Sciatic nerve (tissue), 2 donors: ENCODE measurements at regions not wholly inside any gene's neighbourhood (a gene's known extent, or its start where the extent isn't known, plus 50 kb on each side); places are given as distances from the start of the nearest gene placed in this dataset.
"Not testable (repeated sequence)": the region's sequence is repeated elsewhere in the genome, so short reads cannot be mapped to it uniquely, and the experiment has no call there.

ENCODE experiments used
- ATAC-seq: fragments of 200-7000 bp; cut with Tn5 transposase; one replicate; pipeline ENCODE4 v1.9.1; 2020; ENCODE audit warnings: mild to moderate bottlenecking, moderate library complexity
- DNase-seq: peaks from one replicate; pipeline ENCODE4 v3.0.0-alpha.2; 2020; ENCODE audit warnings: low spot score
- intact Hi-C: fragments of 100-400 bp; cut with DNase I; formaldehyde crosslinking; loops from one replicate; pipeline ENCODE4 v1.14.2; 2022
- donor health status: DM: no; HTN: no; CAD: no.
- donor health status: DM: no; HTN: no; CAD: no.

- DNase-seq, intact Hi-C loops, ATAC-seq: not testable (repeated sequence)
Observed at GRCh38 chr21:10395963-10396362, 125.4 kb upstream of the TPTE start.

- intact Hi-C loops, DNase-seq: not testable (repeated sequence)
- peak; percentile 15 for ATAC-seq
Observed at GRCh38 chr21:10397495-10397915, 123.9 kb upstream of the TPTE start.

DNA sequence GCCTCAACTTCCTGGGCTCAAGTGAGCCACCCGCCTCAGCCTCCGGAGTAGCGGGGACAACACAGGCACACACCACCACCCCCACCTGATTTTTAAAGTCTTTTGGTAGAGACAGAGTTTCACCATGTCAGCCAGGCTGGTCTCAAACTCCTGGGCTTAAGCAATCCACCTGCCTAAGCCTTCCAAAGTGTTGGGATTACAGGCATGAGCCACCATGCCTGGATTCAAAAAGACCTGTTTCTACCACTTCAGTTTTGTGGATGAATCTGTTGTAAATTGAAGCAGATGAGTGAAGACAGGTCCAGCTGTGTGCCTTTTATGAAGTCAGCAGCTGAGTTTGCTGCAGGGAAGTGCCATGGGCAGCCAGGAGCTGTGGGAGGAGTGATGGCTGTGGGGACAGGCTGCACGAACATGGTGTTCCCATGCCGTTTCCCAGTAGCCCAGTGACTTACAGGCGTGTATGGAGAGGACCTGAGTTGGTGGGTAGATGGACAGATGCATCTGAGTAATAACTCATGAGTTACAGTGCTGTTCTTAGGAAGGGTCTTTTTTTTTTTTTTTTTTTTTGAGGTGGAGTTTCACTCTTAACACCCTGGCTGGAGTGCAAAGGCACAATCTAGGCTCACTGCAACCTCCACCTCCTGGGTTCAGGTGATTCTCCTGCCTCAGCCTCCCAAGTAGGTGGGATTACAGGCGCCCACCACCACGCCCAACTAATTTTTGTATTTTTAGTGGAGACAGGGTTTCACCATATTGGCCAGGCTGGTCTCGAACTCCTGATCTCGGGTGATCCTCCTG, 122.5 kb upstream of the TPTE start:
- intact Hi-C loops, DNase-seq, ATAC-seq: not testable (repeated sequence)

- peak; percentile 18 for ATAC-seq
- intact Hi-C loops, result loop anchor here (10.0 kb wide), 1 partner anchor 114 kb away; no protein-coding TSS in a partner anchor
- not testable (repeated sequence) for DNase-seq
Observed at GRCh38 chr21:10400622-10401361, 120.6 kb upstream of the TPTE start.

DNA sequence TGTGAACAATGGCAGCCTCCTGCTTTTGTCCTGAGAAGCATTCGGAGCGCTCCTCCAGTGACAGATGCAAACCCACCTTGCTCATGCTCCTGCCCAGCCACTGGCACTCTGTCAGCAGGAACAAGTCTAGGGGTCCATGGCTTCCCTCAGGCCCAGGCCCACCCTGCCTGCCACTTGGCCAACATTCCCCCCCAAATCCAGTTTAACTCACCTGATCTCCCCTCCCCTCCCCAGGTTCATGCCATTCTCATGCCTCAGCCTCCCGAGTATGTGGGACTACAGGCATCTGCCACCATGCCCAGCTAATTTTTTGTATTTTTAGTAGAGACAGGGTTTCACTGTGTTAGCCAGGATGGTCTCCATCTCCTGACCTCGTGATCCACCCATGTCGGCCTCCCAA, 118.9 kb upstream of the TPTE start:
- DNase-seq, result not testable (repeated sequence)
- intact Hi-C loops, result loop anchor here (10.0 kb wide), 1 partner anchor 112 kb away; no protein-coding TSS in a partner anchor
- peak; percentile 11 for ATAC-seq

DNA sequence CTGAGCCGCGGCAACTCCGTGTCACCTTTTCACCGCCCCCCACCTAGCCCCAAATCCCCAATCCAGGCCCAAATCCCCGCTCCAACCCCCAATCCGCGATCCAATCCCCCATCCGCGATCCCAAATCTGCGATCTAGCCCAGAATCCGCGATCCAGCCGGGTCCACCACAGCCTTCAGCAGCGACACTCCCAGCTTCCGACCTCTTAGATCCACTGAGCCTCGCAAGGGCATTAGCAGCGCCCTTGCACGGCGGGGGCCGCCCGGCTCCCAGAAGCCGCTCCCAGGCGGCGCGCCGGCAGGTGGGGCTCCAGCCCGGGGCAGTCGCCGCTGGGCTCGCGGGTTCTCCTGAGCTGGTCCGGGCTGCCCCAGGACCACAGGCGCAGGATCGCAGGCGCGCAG, 116.1 kb upstream of the TPTE start:
- intact Hi-C loops, result loop anchor here (10.0 kb wide), 1 partner anchor 109 kb away; no protein-coding TSS in a partner anchor
- not testable (repeated sequence) for ATAC-seq, DNase-seq

DNA sequence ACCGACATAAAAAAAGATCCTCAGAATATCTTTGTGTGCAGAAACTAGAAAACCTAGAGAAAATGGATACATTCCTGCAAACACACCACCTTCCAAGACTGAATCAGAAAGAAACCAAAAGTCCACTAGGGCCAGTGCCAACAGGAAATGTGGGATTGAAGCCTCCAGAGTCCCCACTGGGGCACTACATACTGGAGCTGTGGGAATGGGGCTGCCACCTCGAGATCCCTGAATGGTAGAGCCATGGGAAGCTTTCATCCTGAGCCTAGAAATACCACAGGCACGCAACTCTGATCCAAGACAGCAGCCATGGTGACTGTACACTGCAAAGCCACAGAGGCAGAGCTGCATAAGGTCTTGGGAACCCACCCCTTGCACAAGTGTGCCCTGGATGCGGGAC, 111.6 kb upstream of the TPTE start:
- ATAC-seq, DNase-seq: not testable (repeated sequence)
- intact Hi-C loops, result loop anchor here (10.0 kb wide), 1 partner anchor 105 kb away; no protein-coding TSS in a partner anchor

- DNase-seq, intact Hi-C loops, ATAC-seq: not testable (repeated sequence)
Observed at GRCh38 chr21:10410354-10410929, 110.9 kb upstream of the TPTE start.

DNA sequence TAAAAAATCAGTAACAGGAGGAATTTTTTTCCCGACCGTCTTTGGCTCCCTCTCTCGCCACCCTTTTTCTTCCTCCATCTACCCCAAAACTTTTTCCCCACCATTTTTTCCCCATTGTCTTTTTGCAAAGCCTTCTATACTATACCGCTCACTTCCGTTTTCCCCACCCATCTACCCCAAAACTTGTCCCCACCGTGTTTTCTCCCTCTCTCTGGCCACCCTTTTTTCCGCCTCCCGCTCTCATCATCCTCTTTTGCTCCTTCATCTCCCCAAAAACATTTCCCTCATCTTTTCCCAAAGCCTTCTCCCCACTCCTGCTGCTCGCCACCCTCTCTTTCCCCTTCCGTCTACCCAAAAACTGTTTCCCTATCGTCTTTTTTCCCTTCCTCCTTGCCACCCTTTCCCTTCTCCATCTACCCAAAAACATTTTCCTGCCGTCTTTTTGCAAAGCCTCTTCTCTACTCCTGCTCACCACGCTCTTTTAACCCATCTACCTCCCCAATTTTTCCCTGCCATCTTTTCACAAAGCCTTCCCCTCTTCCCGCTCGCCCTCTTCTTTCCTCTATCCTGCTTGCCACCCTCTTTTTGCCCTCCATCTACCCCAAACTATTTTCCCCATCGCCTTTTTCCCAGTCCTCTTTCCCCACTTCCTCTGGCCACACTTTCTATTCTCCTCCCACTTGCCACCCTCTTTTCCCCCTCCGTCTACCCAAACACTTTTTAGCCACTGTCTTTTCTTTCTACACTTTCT, 109.4 kb upstream of the TPTE start:
- ATAC-seq, intact Hi-C loops, DNase-seq: not testable (repeated sequence)

DNA sequence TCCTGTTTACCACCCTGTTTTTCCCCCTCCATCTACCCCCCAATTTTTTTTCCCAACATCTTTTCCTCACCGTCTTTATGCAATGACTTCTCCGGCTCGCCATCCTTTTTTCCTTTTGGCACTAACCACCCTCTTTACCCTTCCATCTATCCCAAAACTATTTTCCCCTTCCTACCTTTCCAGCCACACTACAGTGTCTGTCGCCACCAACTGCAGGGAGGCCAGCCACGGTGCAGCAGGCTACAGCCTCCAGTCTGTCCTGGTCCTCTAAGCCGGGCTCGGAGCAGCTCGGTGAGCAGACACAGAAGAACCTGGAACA, 108.5 kb upstream of the TPTE start:
- DNase-seq, ATAC-seq, intact Hi-C loops: not testable (repeated sequence)

- intact Hi-C loops, ATAC-seq, DNase-seq: not testable (repeated sequence)
Observed at GRCh38 chr21:10413247-10414120, 107.9 kb upstream of the TPTE start.

DNA sequence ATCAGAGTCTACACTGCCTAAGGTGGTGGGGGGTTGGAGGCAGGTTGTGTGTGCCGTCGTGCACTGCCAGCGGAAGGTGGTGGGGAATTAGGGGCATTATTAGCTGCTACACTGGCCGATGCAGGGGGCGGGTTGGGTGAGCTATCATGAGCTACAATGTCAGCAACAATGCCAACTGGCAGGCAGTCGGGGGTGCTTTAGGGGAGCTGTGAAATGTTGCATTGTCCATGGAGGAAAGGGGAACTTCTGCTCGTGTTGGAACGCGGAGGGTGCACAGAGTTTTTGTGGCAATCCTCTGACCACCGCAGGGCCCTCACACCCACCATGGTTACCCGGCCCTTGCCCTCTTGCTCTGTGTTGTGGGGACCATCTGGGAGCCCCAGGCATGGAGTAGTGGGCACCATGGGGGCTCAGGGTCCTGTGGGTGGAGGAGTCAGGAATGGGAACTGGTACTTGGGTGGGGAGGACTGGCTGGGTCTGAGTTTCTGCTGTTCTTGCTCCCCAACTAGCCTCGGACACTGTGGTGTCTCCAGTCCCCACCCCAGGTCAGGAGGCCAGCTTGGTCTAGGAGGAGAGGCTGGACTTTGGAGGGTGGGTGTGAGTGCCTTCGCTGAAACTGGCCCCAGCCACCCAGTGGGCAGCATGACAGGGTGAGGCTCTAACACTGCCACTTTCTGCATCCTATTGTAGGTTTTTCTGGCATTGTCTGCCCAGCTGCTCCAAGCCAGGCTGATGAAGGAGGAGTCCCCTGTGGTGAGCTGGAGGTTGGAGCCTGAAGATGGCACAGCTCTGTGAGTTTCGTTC, 107.1 kb upstream of the TPTE start:
- ATAC-seq, DNase-seq, intact Hi-C loops: not testable (repeated sequence)

- ATAC-seq, intact Hi-C loops, DNase-seq: not testable (repeated sequence)
Observed at GRCh38 chr21:10414925-10415254, 106.5 kb upstream of the TPTE start.

- intact Hi-C loops, DNase-seq: not testable (repeated sequence)
- ATAC-seq, result peak; percentile 5
Observed at GRCh38 chr21:10415456-10415855, 105.9 kb upstream of the TPTE start.

GRCh38 chr21:10415859-10416258, 105.5 kb upstream of the TPTE start:
- ATAC-seq, result peak; percentile 33
- DNase-seq, intact Hi-C loops: not testable (repeated sequence)

DNA sequence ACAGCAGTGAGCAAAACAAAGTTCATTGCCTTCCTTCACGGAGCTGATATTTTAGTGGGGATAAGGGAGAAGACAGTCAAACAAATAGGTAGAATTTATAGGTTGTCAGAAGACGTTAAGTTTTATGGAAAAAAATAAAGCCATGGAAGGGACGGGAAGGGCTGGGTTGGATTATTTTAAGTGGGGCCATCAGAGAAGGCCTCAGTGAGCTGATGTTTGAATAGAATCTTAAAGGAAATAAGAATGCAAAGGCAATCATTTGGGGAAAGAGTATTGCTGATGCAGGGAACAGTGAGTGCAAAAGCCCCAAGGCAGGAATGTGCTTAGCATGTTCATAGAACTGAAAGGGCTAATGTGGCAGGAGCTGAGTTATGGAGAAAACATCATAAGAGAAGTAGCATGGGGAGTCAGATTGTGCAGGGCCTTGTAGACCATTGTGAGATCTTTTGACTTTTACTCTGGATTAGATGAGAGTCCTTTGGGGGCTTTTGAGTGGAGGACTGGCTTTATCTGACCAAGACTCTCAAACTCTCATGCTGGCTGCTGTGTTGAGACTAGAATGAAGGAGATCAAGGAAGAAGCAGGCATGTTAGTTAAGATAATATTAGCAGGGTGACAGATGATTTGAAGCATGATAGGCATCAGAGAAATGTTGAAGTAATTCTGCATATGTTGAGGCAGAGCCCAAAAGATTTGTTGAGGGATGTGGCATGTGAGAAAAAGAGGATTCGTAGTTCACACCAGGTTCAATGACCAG, 104.5 kb upstream of the TPTE start:
- intact Hi-C loops, DNase-seq: not testable (repeated sequence)
- ATAC-seq, result peak; percentile 19
